HG02763 (cell line): ENCODE measurements at regions not wholly inside any gene's neighbourhood (a gene's known extent, or its start where the extent isn't known, plus 50 kb on each side); places are given as distances from the start of the nearest gene placed in this dataset.

Source experiments
- ATAC-seq: cut with Tn5 transposase; IDR thresholded peaks from one replicate; pipeline ENCODE4 v1.9.1; 2021; ENCODE audit warnings: mild to moderate bottlenecking, moderate library complexity; ENCODE audit not compliant: unreplicated experiment

DNA sequence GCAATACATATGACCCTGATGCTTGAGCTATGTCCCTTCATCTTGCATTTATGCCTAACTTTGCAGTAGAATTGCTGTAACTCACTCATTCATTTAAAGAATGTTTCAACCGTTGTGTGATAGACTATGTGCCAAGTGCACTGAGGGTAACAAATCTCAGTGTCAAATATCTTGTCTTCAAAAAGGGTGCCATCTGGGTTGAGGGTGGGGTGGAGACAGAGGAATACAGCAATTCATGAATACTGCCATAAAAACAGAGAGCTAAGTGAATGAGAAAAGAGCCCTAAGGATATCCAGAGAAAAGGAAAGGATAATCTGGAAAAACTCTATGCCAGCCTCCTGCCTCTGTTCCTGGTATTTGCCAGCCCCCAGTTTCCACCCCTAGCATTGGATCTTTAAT, 1534.4 kb upstream of the PIK3C3 start:
- no peak for ATAC-seq

DNA sequence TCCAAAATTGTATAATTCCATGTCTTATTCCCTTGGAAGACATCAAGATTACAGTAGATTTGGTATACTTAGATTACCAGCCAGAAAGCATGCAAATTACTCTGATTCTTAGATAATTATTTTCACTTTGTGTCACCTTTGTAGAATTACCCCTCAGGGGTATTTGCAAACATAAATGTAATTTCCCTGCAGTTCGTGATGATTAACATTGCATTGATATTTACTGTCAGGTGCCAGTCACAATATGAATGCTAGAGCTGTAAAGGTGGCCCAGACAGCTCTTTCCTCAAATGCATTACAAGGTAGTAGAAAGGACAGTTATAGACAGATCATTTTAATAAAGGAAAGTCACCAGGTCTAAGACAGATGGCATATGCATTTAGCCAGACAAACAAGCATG, 1537.5 kb upstream of the PIK3C3 start:
- ATAC-seq: no peak

DNA sequence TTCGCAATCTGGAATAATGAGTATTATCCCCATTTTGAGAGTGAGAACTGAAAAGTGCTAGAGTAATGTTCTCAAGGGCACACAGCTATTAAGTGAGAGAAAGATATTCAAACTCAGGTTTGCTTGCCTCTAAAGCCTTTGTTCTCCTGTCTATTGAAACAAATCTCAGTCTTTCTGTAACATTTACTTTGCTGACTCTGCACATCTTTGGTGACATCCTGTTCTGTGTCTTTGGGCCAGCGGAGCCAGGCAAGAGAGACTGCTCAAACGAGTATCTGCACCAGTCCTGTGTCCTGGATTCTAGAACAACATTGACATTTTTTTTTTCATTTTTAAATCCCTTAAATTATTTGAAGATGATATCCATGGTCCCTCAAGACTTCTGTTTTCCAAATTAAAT, 1539.2 kb upstream of the PIK3C3 start:
- ATAC-seq: no peak

DNA sequence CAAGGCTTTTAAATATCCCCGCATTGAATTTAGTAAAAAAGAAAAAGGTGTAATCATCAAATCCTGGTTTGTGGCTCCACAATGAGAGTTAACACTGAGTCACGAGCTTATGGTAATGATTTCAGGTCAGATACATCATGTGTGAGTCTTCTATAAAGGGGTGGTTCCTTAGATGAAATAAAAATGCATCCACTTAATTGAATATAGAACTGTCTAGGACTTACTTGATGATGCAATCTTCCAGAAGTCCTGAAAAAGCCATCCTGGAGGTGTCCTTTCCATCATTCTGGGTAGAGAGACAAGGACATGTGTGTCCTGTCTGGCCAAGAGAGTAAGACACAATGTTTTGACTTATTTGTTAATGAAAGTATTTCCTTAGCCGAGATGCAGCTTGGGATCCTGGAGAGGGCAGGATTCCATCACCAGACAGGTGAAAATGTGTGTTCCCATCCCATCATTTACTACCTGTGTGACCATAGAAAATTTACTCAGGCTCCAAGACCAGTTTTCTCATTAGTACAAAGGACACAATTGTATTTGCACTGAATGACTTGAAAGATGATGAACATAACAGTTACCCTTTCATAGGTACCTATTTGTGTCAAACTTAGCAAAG, 1539.8 kb upstream of the PIK3C3 start:
- no peak for ATAC-seq

DNA sequence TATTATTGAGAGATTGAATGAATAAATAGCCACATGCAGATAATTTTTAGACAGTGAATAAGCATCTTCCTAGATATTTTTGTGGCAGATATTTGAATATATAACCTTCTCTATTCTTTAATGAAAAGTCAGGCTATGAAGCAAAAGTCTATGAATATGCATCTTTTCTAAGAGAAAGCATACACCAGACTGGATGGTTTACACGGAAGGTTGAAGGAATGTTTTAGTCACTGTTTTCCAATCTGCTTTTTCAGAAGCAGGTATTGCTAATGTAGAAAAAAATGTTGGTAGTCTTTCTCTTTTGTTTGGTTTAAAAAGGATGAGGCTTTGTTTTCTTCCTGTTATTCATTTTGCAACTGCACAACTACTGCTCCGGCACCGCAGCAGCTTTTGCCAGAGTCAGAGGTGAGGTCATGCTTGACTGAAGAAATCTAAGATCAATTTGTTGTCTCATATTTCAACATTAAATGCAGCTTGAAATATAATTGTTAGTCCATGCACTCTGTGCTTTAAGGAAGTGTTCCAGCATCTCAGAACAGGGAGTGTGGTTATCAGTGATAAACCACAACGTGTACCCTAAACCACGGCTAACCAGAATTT, 1540.8 kb upstream of the PIK3C3 start:
- no peak for ATAC-seq

DNA sequence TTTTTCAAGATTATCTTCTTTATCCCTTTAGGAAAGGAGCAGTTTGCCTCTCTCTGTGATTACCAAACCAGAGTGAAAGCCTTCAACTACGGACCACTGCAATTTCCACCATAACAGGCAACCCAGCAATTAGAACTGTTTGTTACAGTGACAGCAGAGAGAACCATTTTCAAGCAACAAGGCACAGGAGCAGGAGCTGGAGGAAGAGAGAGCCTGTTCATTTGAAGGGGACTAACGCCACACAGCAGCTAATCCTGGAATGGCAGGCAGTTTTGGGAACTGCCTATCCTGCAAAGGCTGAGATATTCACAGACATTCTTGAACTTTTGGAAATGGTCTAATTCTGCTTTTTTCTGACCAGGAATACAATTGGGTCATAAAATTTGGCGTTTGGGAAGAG, 1541.9 kb upstream of the PIK3C3 start:
- ATAC-seq: no peak

- ATAC-seq: no peak
These were observed 1542.6 kb upstream of the PIK3C3 start for GRCh38 chr18:40412410-40412809.

- no peak for ATAC-seq
These were observed 1547.1 kb upstream of the PIK3C3 start for GRCh38 chr18:40407909-40408308.

DNA sequence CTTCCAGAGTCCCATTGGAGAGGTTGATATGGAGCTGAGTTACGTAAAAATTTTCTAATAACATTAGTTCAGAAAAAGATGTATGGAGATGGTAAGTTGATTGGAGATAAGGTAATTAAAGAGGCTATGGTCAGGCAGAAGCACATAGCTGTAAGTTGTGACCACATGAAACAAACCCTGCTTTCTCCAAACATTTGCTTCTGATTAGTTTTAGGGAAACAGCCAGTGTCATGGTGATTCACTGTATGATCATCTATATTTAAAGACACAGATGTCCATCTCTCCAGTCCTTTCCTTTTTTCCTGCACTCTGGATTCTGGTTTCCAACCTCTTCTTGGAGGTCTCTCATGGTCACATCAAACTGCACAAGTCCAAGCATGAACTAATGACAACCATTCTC, 1550.8 kb upstream of the PIK3C3 start:
- ATAC-seq: no peak

- ATAC-seq: no peak
These were observed 1553.0 kb upstream of the PIK3C3 start for GRCh38 chr18:40402052-40402451.

GRCh38 chr18:40388121-40388520, 1566.9 kb upstream of the PIK3C3 start:
- ATAC-seq: no peak

DNA sequence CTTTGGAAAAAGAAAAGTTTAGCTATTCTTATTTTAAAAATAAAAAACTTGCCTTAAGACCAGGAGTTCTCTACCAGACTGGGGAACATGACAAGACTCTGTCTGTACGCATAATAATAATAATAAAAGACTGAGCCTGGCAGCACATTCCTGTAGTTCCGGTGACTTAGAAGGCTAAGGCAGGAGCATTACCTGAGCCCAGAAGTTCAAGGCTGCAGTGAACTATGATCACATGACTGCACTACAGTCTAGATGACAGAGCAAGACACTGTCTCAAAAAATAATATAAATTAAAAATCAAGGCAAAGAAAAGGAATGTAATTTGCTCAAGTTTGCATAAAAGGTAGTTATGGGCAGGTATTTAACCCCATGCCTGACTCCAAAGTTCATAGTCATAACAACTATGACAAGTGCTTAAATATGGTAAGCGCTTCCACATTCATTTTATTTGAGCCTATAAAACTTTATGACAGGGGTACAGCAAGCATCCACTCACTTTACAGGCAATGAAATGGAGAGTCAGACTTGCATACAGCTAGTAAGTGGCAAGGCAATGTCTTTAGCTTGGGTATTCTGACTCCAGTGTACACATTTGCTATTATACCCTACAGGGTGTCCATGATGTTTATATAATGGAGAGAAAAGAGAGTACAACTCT, 1567.8 kb upstream of the PIK3C3 start:
- no peak for ATAC-seq

GRCh38 chr18:40382197-40382596, 1572.8 kb upstream of the PIK3C3 start:
- no peak for ATAC-seq

DNA sequence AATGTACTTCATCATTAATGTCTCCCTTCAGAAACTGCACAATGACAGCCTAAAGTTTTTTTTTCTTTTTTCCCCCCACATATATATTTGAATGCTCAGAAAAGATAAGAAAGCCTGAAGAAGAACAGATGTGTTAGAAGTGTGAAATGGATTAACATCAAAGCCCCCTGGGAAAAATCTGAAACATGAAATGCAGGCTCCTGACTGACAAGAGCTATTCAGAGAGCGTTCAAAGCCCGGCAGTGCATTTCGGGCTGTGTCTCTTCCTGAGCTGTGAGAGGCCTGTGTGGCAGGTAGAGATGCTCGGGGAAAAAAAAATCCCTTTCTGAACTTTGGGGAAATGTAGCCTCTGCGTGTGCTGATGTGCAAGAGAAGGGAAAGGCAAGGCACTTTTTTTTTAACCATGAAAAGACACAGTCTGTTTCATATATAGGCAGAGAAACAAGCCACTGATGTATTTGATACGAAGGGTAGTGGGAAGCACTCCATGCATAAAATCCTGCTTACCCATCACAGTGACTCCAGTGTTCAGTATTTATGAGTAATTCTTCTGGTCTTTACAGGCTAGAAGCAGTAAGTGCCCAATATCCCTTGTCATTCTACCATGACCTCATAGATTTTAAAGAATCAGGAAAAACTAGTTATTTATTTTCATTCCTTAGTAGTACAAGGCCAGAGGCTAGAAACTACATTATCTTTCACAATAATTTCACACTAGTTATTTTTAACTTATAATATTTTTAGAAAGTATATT, 1574.2 kb upstream of the PIK3C3 start:
- ATAC-seq: no peak

GRCh38 chr18:40375837-40376236, 1579.2 kb upstream of the PIK3C3 start:
- no peak for ATAC-seq

GRCh38 chr18:40371673-40372072, 1583.4 kb upstream of the PIK3C3 start:
- ATAC-seq: no peak

- no peak for ATAC-seq
These were observed 1587.5 kb upstream of the PIK3C3 start for GRCh38 chr18:40367576-40367975.

DNA sequence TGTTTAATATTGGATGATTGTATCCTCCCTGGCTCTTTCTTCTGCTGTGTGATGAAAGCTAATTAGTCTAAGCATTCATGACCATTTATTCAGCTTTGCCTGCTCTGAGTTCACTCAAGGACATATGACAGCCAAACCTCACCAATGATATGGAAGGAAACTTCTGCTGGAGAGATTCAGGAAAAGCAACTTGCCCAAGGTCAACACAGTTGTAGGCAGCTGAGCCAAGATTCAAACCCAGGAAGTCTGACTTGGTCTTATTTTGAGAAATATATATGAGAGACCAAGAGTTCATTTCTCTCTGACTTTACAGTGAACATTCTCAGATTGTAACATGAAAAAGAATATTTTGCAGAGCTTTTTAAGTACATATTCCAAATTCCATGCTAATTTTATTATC, 1588.5 kb upstream of the PIK3C3 start:
- ATAC-seq: no peak

DNA sequence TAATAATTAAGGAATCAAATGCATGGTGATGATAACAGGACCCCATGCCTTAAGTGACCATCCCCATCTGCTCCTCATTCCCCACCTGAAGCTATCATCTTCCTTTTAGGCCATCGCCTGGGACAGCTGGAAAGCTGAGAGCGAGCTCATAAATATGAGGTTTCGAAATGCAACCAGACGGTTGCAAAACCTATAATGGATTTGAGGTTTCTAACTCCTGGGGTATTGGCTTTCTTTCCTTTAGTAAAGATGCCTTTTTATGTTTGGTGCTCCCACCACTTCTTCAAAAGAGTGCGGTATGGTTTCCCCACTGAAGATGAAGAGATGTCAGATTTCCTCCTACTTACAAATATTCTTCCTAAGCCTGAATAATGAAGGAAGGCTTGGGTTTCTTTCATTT, 1589.5 kb upstream of the PIK3C3 start:
- no peak for ATAC-seq

DNA sequence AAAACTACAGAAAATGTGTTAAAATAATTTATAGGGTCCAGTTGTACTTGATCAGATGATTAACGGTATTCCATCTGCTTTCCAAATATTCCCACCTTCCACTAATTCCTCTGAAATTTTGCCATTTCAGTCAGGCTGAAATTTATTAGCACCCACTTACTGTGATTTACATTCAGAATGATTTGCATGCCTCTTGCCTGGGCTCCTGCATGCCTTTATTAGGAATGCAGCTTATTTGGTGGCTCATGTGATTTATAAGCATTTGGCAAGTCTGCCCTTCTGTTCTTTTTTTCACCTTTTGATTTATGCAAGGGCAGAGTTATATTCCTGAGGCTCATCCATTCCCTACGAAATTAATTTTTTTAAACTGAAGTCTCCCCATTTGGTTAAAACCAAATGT, 1594.5 kb upstream of the PIK3C3 start:
- ATAC-seq: no peak

DNA sequence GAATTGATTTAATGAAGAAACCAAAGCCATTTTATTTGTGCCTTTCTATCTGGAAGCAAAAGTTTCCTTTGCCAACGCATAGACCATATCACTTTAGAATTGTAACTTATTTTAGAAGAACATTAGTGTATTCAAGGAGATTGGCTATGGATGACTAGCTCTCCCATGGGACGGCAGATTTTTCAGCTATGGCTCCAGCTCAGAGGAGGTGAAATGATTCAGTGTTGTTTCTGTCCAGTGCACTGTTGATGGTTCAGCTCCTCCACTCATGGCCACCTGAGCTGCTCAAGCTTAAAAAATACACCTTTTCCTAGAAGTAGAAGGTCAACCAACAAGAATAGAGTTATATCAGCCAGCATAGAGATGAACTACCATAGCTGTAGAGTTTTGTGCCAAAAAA, 1597.5 kb upstream of the PIK3C3 start:
- no peak for ATAC-seq

DNA sequence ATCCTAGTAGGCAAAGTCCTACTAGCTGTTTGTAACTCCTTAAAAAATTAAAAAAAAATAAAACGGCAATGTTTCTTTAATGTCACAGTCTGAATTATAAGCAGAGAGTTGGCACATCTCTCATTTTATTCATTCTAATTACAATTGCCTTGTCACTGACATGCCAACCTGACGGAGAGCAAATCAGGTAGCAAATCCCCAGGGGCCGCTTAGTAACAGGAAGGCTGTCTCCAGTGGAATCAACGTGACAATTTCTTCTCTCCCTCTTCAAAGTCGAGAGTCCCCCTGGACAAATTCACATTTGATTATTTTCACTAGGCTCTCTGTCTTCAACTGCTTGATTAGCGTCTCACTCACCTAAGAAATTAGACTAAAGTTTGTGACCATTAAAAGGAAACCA, 1598.9 kb upstream of the PIK3C3 start:
- ATAC-seq: no peak
